PC-3 (cell line): ENCODE measurements at regions not wholly inside any gene's neighbourhood (a gene's known extent, or its start where the extent isn't known, plus 50 kb on each side); places are given as distances from the start of the nearest gene placed in this dataset.
"Not testable (repeated sequence)": the region's sequence is repeated elsewhere in the genome, so short reads cannot be mapped to it uniquely, and the experiment has no call there.

ENCODE experiments used
- ATAC-seq: fragments of 200-7000 bp; cut with Tn5 transposase; 2 replicates; pipeline ENCODE4 v1.9.1; 2020; ENCODE audit warnings: mild to moderate bottlenecking, moderate library complexity
- BruUV-seq: library from RNA; stranded (reverse); fragments of 400-500 nt; replicated peaks from 2 replicates; lab custom pipeline; 2021; lab: Mats Ljungman, UMichigan
- CTCF ChIA-PET: fragments of 300-600 bp; sonication (Branson Sonifier 250); formaldehyde crosslinking; loops from one replicate; lab custom pipeline; 2022; ENCODE audit warnings: antibody characterized with exemption; lab: Charles Lee
- POLR2A ChIA-PET: fragments of 300-600 bp; sonication (Branson Sonifier 250); formaldehyde crosslinking; loops from one replicate; lab custom pipeline; 2022; ENCODE audit warnings: antibody characterized with exemption; ENCODE audit not compliant: unreplicated experiment; lab: Charles Lee
- DNase-seq: peaks from one replicate; pipeline ENCODE4 v3.0.0-alpha.2; 2015
- H2AFZ ChIP-seq: fragments of 300-600 bp; sonication (generic); 2 replicates; pipeline ENCODE4 v1.6.0; 2016; ENCODE audit warnings: antibody characterized with exemption, low read length
- H3F3A ChIP-seq: fragments of 300-600 bp; sonication (generic); one replicate; pipeline ENCODE4 v1.6.0; 2017; ENCODE audit warnings: antibody characterized with exemption, low read length, control low read depth, mild to moderate bottlenecking; ENCODE audit not compliant: unreplicated experiment
- H3K27ac ChIP-seq: fragments of 300-600 bp; sonication (generic); 2 replicates; pipeline ENCODE4 v1.5.1; 2016; ENCODE audit warnings: mild to moderate bottlenecking, low read length
- H3K27me3 ChIP-seq: fragments of 300-600 bp; sonication (generic); 2 replicates; pipeline ENCODE4 v1.6.1; 2016; ENCODE audit warnings: low read length, mixed read lengths
- H3K36me3 ChIP-seq: fragments of 300-600 bp; sonication (generic); 2 replicates; pipeline ENCODE4 v1.6.1; 2016; ENCODE audit warnings: low read depth, mixed run types, low read length, mixed read lengths
- H3K4me1 ChIP-seq: fragments of 300-600 bp; sonication (generic); 2 replicates; pipeline ENCODE4 v1.5.1; 2016; ENCODE audit warnings: low read length; ENCODE audit not compliant: insufficient read depth
- H3K4me2 ChIP-seq: fragments of 300-600 bp; sonication (generic); 2 replicates; pipeline ENCODE4 v1.6.0; 2016; ENCODE audit warnings: low read length
- H3K4me3 ChIP-seq: fragments of 300-600 bp; sonication (generic); 2 replicates; pipeline ENCODE4 v1.5.1; 2016; ENCODE audit warnings: mild to moderate bottlenecking, low read length, mixed read lengths
- H3K79me2 ChIP-seq: fragments of 300-600 bp; sonication (generic); 2 replicates; pipeline ENCODE4 v1.6.1; 2017; ENCODE audit warnings: low read length, mixed read lengths
- H3K9ac ChIP-seq: fragments of 300-600 bp; sonication (generic); 2 replicates; pipeline ENCODE4 v1.6.0; 2016; ENCODE audit warnings: mild to moderate bottlenecking, low read length
- H3K9me2 ChIP-seq: fragments of 300-600 bp; sonication (generic); replicated peaks from 2 replicates; pipeline ENCODE4 v1.6.1; 2016; ENCODE audit warnings: mixed run types, low read length, mixed read lengths
- H3K9me3 ChIP-seq: fragments of 300-600 bp; sonication (generic); 2 replicates; pipeline ENCODE4 v1.6.1; 2016; ENCODE audit warnings: low read length, mixed read lengths
- H4K20me1 ChIP-seq: fragments of 300-600 bp; sonication (generic); 2 replicates; pipeline ENCODE4 v1.6.1; 2016; ENCODE audit warnings: low read length, mixed read lengths
- EZH2 ChIP-seq: fragments of 300-600 bp; sonication (generic); IDR thresholded peaks from one replicate; pipeline ENCODE4 v1.6.1; 2017; ENCODE audit warnings: antibody characterized with exemption, mild to moderate bottlenecking, low read length; ENCODE audit not compliant: unreplicated experiment
- EZH2phosphoT487 ChIP-seq: fragments of 300-600 bp; sonication (generic); IDR thresholded peaks from 2 replicates; pipeline ENCODE4 v1.6.1; 2018; ENCODE audit warnings: mild to moderate bottlenecking, antibody characterized with exemption, low read length, borderline replicate concordance
- intact Hi-C: fragments of 100-400 bp; cut with micrococcal nuclease; formaldehyde crosslinking; loops from 2 replicates; pipeline ENCODE4 v1.9.0; 2023
- TF ChIP-seq, protein P1 (sequence below): fragments of 300-600 bp; sonication (generic); conservative IDR thresholded peaks from 2 replicates; pipeline ENCODE4 v1.5.1; 2017; ENCODE audit warnings: antibody characterized with exemption, low read depth, mild to moderate bottlenecking, low read length

DNA sequence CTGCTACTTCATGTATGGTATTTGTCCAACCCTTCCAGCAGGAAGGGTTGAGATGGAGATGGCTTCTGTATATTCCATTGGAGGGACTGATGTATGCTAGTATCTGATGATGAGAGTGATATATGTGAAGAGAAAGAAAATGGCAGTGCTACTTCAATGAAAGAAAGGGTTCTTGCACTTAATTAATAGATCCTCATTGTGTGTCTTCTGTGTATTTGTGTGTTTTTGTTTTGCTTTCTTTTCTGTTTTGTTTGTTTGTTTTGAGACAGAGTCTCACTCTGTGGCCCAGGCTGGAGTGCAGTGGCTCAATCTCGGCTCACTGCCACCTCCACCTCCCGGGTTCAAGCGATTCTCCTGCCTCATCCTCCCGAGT, 61.2 kb upstream of the CRYM start:
- H3K27me3 ChIP-seq: no peaks in the 10 kb centered on the region
- ChIA-PET CTCF (no interaction called here), POLR2A (no interaction called here)
- H3K36me3 ChIP-seq: no peaks in the 10 kb centered on the region
- no peak for TF ChIP-seq EZH2
- TF ChIP-seq, protein P1, sequence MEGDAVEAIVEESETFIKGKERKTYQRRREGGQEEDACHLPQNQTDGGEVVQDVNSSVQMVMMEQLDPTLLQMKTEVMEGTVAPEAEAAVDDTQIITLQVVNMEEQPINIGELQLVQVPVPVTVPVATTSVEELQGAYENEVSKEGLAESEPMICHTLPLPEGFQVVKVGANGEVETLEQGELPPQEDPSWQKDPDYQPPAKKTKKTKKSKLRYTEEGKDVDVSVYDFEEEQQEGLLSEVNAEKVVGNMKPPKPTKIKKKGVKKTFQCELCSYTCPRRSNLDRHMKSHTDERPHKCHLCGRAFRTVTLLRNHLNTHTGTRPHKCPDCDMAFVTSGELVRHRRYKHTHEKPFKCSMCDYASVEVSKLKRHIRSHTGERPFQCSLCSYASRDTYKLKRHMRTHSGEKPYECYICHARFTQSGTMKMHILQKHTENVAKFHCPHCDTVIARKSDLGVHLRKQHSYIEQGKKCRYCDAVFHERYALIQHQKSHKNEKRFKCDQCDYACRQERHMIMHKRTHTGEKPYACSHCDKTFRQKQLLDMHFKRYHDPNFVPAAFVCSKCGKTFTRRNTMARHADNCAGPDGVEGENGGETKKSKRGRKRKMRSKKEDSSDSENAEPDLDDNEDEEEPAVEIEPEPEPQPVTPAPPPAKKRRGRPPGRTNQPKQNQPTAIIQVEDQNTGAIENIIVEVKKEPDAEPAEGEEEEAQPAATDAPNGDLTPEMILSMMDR: no peak
- no peaks in the 10 kb centered on the region for H4K20me1 ChIP-seq
- DNase-seq: no peak
- no peaks in the 10 kb centered on the region for H3K9me2 ChIP-seq
- H3K9ac ChIP-seq: no peak overlapping the region
- no peaks in the 10 kb centered on the region for H3F3A ChIP-seq
- no peaks in the 10 kb centered on the region for H3K79me2 ChIP-seq
- no peak overlapping the region for H2AFZ ChIP-seq
- intact Hi-C loops: no loop called here
- H3K27ac ChIP-seq: no peak overlapping the region
- H3K4me1 ChIP-seq: no peaks in the 10 kb centered on the region
- no TSS peak for BruUV-seq
- ATAC-seq: no peak
- H3K4me2 ChIP-seq: no peak overlapping the region
- no peak overlapping the region for H3K4me3 ChIP-seq
- H3K9me3 ChIP-seq: no peaks in the 10 kb centered on the region

DNA sequence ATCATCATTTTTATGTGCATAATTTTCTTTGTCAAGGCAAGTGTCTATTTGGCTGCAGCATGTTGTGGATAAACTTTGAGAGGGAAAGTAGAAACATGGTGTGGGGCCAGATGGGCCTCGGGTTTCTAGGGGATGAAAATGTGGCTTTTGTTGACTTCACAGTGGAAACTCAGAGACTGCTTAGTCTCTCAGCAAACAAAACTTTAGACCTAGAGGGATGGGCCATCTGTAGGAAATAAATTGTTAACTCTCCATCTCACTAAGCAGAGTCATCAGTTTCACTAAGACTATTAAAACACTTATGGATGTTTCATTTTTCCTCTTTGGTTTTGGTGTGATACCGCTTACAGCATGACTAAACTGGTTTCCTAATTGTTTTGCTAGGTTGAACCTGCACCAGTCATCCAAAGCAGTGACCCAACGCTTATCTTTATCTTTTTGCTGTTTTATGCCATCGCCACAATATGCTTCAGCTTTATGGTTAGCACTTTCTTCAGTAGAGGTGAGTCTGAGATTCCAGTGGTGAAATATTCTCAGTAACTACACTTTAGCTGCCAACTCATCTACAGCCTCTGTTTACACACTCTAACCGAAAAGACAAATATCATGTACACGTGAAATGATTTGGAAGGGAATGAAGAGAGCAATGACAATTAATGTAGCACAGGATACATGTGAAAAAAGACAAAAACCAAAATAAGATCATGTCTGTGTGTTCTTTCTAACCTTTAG, 60.6 kb upstream of the CRYM start:
- Histone ChIP-seq H3K36me3 (no peaks in the 10 kb centered on the region), H3K4me2 (no peak overlapping the region), H3K27ac (no peak overlapping the region), H3K4me3 (no peak overlapping the region), H3K9ac (no peak overlapping the region), H3K79me2 (no peaks in the 10 kb centered on the region), H3F3A (no peaks in the 10 kb centered on the region), H3K9me3 (no peaks in the 10 kb centered on the region), H3K9me2 (no peaks in the 10 kb centered on the region), H4K20me1 (no peaks in the 10 kb centered on the region), H3K4me1 (no peaks in the 10 kb centered on the region), H3K27me3 (no peaks in the 10 kb centered on the region), H2AFZ (no peak overlapping the region)
- intact Hi-C loops: no loop called here
- no TSS peak for BruUV-seq
- ATAC-seq (no peak), DNase-seq (no peak)
- POLR2A ChIA-PET: no interaction called here
- CTCF ChIA-PET: no interaction called here
- no peak for TF ChIP-seq EZH2phosphoT487
- no peak for TF ChIP-seq EZH2
- TF ChIP-seq, protein P1: no peak

DNA sequence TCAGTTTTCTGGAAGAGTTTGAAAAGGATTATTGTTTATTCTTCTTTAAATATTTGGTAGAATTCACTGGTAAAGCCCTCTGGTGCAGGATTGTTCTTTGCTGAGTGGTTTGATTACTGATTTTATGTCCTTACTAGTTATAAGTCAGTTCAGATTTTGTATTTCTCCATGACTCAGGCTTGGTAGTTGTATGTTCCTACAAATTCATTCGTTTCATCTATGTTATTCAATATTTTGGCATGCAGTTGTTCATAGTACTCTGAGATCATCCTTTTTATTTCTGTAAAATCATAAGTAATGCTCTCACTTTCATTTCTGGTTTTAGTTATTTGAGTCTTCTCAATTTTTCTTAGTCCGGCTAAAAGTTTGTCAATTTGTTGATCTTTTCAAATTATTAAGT, 58.1 kb upstream of the CRYM start:
- no peaks in the 10 kb centered on the region for H3F3A ChIP-seq

DNA sequence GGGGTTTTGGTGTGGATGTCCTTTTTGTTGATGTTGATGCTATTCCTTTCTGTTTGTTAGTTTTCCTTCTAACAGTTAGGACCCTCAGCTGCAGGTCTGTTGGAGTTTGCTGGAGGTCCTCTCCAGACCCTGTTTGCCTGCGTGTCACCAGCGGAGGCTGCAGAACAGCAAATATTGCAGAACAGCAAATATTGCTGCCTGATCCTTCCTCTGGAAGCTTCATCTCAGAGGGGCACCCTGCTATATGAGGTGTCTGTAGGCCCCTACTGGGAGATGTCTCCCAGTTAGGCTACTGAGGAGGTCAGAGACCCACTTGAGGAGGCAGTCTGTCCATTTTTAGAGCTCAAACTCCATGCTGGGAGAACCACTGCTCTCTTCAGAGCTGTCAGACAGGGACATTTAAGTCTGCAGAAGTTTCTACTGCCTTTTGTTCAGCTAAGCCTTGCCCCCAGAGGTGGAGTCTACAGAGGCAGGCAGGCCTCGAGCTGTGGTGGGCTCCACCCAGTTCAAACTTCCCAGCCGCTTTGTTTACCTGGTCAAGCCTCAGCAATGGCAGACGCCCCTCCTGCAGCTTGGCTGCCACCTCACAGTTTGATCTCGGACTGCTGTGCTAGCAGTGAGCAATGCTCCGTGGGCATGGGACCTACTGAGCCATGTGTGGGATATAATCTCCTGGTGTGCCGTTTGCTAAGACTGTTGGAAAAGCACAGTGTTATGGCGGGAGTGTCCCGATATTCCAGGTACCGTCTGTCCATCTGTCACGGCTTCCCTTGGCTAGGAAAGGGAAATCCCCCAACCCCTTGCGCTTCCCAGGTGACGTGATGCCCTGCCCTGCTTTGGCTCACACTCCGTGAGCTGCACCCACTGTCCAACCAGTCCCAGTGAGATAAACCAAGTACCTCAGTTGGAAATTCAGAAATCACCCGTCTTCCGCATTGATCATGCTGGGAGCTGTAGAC, 56.4 kb upstream of the CRYM start:
- H3K79me2 ChIP-seq, H3K9me2 ChIP-seq, H3K27ac ChIP-seq, H3K36me3 ChIP-seq, H2AFZ ChIP-seq, CTCF ChIA-PET, H3K9me3 ChIP-seq, H4K20me1 ChIP-seq, H3K9ac ChIP-seq, DNase-seq, BruUV-seq, intact Hi-C loops, H3K27me3 ChIP-seq, ATAC-seq, H3F3A ChIP-seq, H3K4me2 ChIP-seq, H3K4me3 ChIP-seq, POLR2A ChIA-PET, H3K4me1 ChIP-seq: not testable (repeated sequence)

More for the DNA sequence above, 58.1 kb upstream of the CRYM start:
- Histone ChIP-seq H3K36me3 (no peaks in the 10 kb centered on the region), H3K4me3 (no peak overlapping the region), H3K79me2 (no peaks in the 10 kb centered on the region), H3K27ac (no peak overlapping the region), H3K9ac (no peak overlapping the region), H2AFZ (no peak overlapping the region), H3K9me3 (no peaks in the 10 kb centered on the region), H4K20me1 (no peaks in the 10 kb centered on the region), H3K27me3 (no peaks in the 10 kb centered on the region), H3K9me2 (no peaks in the 10 kb centered on the region), H3K4me2 (no peak overlapping the region), H3K4me1 (no peaks in the 10 kb centered on the region)
- ChIA-PET POLR2A (no interaction called here), CTCF (no interaction called here)
- no peak for TF ChIP-seq EZH2
- TF ChIP-seq, protein P1: no peak
- no peak for TF ChIP-seq EZH2phosphoT487
- intact Hi-C loops: no loop called here
- no peak for ATAC-seq
- BruUV-seq: no TSS peak
- DNase-seq: no peak
